Activated CD8-positive, alpha-beta memory T cell treated with anti-CD3 and anti-CD28 coated beads, Interleukin-2, amount 50 U/mL, for 24 hours (primary cell): ENCODE measurements at regions not wholly inside any gene's neighbourhood (a gene's known extent, or its start where the extent isn't known, plus 50 kb on each side); places are given as distances from the start of the nearest gene placed in this dataset.
"Not testable (repeated sequence)": the region's sequence is repeated elsewhere in the genome, so short reads cannot be mapped to it uniquely, and the experiment has no call there.

Experiments used
- DNase-seq: peaks from one replicate; pipeline ENCODE4 v3.0.0-alpha.2; 2020; ENCODE audit errors: extremely low read depth

DNA sequence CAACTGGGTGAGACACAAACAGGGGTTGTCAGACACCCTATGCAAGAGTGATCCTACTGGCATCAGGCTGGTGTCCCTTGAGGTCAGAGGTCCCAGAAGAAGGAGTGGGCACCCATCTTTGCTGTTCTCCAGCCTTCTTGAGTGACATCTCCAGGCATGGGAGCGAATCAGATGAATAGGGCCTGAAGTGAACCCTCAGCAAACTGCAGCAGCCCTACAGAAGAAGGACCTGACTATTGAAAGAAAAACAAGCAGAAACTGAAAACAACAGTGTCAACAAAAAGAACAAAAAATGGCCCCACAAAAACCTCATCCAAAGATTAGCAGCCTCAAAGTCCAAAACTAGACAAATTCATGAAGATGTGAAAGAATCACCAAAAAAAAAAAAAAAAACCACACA is 1229.7 kb upstream of the CRIM1 start:
- no peak for DNase-seq

DNA sequence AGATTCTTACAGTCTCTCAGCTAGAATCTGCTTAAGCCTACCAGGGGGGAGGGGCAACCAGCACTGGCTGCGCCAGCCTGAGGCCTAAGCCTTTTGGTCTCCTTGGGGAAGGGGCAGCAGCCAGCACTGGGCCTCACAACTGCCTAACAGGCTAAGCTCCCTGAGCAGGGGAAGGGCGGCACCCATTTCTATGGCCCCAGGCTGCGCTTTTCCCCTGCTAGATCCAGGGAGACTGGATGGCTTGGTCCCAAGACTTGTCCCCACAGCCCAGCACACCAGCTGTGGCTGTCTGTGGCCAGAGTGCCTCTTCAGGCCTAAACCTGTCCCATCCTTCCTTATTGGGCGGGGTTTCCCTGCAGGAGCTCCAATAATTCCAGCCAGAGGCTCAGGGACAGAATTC is 1230.3 kb upstream of the CRIM1 start:
- no peak for DNase-seq

DNA sequence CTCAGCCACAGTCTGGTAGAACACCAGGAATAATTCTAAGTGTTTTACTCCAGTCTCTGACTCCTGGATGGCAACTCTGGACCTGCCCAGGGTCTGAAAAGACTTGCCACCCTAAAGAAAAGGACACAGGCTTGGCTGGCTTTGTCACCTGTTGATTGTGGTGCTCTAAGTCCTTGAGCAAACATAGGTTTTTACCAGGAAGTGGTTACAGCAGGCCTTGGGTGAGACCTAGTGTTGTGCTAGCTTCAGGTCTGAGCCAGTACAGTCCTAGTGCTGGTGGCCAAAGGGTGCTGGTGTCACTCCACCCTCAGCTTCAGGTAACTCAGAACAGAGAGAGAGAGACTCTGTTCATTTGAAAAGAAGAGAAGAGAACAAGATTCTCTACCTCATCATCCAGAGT is 1239.4 kb upstream of the CRIM1 start:
- DNase-seq = no peak

DNA sequence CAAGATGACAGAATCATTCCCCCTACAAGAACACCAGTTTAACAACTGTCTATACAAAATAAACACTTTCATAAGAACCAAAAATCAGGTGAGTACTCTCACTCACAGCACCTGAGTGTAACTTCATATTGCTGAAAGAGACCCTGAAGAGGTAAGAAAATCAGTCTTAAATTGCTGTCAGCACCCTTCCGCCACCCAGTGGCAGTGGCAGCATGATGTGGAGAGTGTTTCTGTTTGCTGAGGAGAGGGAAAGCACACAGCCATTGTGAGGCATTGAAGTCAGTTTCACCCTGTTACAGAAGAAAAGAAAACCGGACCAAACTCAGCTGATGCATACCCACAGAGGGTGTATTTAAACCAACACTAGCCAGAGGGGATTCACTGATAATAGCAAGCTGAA is 1240.8 kb upstream of the CRIM1 start:
- DNase-seq = no peak

DNA sequence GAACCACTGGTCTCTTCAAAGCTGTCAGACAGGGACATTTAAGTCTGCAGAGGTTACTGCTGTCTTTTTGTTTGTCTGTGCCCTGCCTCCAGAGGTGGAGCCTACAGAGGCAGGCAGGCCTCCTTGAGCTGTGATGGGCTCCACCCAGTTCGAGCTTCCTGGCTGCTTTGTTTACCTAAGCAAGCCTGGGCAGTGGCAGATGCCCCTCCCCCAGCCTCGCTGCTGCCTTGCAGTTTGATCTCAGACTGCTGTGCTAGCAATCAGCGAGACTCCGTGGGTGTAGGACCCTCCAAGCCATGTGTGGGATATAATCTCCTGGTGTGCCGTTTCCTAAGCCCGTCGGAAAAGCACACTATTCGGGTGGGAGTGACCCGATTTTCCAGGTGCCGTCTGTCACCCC is 1243.2 kb upstream of the CRIM1 start:
- not testable (repeated sequence) for DNase-seq

DNA sequence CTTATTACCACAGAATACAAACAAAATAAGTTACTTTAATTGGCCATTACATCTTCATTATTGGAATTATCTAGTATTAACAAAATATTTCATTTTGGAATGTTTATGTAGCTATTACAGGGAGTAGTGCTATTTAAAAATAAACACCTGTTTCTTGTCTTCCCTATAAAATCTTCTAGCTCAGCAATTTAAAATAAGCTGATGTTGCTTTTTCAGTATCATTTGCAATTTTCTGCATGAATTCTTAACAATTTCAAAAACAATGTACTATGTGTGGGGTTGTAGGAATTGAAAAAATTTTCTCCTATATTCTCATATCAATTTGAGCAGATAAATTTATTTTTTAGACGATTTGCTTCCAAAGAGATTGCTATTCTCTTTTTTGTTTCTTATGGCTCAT is 1251.3 kb upstream of the CRIM1 start:
- DNase-seq = no peak

DNA sequence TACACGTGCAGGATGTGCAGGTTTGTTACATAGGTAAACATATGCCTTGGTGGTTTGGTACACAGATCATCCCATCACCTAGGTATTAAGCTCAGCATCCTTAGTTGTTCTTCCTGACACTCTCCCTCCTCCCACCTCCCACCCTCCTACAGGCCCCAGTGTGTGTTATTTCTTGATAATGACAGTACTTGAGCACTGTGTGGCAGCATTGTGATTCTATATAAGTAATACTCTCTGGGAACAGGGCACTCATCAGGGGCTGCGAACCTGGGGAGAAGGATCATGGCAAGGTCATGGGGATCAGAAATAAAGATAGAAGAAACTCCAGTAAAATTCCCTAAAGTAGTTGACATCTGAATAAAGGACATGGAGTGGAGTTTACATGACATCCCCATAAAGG is 1256.2 kb upstream of the CRIM1 start:
- DNase-seq = no peak

DNA sequence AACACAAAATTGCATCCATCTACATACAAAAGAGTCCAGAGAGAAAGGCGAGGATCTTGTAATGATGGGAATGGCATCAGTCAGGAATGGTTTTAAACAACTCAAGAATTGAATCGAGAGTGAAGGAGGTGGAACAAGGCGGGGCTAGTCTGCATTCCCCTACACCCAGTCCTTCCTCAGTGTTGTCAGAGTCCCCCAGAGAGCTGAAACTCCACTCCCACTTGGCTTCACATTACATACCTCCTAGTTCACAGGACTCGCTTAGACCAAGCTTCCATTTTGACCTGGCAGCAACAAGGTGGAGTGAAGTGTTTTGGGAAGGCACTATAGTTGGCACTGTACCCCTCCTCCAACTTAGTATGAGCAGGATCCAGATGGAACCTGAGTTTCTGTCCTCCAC is 1273.5 kb upstream of the CRIM1 start:
- no peak for DNase-seq

DNA sequence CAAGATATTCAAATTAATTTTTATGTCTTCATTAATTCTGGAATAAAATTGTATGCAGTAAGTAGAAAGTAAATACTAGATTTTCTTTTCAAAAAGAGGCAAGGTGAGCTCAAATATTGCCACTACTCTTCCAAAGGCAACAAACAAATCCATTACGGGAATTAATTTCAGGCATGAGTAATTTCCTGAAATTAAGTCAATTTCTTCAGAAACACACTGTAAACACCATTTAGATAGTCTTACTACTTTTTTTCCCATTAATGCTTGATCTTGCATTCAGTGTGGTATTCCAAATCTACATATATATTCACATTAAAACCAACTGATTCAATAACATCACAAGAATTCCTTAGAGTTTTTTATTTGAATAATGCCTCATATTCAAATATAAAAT is 1274.0 kb upstream of the CRIM1 start:
- no peak for DNase-seq

DNA sequence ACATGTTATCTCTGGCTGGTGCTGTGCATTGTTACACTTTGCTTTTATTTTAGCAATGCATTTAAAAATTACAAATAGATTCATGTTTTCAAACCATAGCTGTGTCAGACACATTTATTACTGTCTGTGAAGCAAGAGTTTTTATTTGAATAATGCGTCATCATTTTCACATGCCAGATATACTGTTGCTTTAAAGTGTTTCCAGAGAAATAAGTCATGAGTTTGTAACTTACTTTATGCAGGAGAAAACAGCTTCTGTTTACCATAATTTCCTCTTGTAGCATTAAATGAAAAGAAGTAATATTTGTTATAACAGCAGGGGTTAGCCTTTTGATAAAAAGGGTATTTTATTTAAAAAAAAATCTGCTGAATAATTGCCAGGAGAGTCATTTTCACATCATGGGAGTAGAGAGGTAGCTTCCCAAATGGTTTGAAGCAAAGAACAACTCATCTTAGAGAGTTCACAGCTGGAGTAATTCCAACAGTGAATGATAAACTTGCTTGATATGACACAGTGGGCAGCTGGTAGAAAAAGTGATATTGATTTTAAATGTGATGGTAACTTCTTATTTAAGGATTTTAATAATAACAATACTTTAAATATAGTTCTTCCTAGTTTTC is 1274.5 kb upstream of the CRIM1 start:
- DNase-seq = no peak

DNA sequence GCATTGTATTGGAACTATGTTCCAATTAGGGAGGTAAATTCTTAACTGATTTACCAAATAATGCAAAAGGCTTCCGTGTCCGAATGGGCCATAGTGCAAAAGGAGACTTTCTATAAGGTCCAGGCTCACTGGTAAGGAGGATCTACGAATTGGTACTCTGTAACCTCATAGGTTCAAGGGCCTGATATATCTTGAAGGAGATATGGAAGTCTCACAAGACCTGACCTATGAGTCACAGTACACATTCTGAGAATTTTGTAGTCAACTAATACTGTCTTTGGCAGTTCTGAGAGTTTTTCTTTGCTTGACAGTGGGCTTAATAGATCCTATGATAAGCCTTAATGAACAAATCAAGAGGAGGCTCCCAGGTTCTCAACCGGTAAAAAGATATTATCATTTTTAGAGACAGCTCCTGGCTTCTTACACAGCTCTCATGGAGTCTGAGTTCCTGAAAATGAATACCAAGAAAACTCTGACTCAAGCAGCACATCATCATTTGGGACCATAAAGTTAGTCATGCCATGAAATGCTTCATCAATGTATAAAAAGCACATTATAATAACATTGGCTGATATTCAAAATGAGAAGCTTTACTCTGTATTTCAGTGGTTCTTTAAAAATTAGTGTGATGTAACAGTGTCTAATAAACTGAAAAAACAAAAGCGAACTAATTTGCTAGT is 1275.2 kb upstream of the CRIM1 start:
- DNase-seq = no peak

DNA sequence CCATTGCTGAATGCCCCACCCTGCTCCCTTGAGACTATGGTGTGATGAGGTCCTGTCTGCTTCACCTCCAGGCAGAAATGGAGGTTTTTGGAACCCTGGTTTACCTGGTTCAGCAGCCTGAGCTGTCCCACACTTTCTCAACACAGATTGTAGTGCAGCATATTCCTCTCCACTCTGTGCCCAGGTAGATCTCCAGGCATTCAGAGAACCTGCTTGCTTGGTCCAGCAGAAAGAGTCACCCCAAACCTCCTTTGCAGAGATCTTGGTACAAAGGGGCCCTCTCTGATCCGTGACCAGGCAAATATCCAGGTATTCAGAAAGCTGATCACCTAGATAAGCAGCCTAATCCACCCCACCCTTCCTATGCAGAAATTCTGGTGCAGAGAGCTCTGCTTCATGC is 1288.2 kb upstream of the CRIM1 start:
- DNase-seq = no peak

DNA sequence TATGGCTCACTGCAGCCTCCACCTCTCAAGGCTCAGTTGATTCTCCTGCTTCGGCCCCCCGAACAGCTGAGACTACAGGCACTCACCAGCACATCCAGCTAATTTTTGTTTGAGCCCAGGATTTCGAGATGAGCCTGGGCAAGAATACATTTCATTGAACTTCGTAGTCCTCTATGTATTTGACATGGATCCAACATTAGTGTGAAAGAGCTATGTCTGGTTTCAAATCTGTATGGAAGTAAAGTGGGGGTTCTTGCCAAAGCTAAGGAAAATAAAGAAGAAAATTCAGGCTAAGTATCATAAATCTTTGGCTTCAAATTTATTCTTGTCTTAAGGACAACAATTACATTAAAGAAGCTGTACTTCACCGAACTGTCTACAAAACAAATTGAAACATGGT is 1291.7 kb upstream of the CRIM1 start:
- DNase-seq = no peak

DNA sequence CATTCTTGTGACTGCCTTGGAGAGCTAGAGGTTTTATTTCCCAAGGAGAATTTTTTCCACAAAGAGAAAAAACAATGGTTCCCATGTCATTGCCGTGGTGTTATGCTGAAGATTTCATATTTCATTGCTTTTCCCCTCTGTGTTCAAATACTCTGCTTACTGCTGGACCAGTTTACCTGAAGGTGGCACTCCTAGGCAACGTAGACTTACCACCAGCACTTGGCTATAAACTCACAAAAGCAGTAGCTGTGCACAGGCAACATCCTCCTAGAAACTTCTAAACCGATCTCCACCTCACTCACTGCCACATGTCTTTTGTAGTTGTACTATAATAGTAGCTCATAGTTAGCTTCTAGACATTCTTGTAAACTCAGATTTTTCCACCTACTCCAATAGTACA is 1319.7 kb upstream of the CRIM1 start:
- no peak for DNase-seq

DNA sequence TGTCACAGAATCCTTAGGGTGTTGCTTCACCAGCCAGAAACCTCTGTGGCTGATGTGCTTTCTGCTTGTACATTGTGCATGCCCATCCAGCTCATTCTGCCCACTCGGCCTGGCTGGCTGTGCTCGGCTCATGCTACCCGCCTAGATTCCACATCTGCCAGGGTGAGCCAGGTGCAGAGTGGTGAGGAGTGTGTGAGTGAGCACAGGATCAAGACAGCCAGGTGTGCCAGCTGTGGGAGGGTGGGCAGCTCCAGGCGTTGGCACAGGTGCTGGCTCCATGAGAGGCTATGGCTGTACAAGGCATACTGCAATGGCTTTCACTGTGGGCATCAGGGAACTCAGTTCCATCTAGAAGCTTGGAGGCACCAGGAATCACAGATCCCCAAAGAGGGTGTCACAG is 1321.8 kb upstream of the CRIM1 start:
- no peak for DNase-seq

DNA sequence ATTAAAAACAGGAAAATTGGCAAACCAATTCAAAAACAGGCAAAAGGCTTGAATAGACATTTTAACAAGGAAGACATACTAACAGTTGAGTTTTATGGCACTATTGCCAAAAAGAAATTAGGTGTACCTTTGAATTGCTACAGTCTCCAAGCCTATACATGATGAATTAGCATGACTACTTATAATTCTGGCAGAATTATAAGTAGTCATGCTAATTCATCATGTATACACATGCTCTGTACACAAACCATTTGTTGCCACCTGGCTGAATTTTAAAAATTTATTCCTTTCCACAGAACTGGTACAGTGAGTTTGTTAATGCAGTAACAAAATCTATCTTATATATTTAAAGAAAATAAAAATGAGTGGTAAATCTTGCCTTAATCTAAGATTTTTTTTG is 1332.0 kb upstream of the CRIM1 start:
- no peak for DNase-seq

DNA sequence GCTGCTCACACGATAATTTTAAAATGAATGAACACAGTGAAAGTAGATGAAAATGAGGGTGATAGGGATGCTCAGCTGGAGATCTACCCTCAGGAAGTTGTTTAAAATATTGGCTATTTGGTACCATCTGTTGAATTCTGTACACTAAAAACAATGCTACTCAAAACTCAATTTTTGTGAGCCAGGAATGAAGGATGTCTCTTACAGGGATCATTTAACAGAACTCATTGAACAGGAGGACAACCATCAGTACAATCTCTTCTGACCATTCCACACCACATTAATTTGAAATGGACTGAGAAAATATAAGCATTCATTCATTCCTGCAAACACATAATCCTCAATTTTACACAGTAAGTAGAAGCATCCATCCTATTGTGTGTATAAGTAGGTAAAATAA is 1355.1 kb upstream of the CRIM1 start:
- no peak for DNase-seq

DNA sequence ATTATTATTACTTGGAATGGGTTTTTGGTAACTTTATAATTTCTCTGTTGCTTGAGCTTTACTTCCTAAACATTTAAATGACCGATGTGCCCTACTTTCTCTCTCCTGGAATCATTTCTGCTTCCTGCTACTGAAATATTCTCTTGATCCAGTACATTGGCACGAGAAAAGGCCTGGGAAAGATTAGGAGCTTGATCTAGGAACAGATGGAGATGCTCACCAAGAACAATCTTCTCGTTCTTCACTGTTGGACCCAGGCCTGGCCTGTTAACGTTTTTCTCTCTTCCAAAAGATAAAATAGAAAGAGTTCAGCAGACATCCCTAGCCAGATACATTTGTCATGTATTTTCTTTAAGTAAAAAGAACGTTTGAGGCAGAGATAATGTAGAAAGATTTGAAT is 1356.8 kb upstream of the CRIM1 start:
- no peak for DNase-seq

DNA sequence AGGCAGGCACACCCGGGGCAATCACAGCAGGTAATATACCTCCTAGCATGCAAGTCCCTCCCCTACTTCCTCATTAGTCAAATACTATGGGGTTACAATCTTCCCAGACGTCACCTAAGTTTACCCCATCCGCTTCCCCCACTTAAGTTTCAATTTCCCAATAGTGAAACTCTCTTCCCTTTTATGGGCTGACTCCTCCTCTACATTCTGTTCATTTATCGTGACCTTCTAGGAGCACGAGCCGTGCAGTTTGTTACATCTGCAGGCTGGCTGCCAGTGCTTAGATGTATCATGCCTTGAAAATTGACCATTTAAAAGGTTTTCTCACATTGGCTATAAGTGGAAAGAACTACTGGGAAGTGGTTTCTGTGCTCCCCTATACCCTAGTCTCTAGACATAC is 1357.8 kb upstream of the CRIM1 start:
- DNase-seq = no peak

DNA sequence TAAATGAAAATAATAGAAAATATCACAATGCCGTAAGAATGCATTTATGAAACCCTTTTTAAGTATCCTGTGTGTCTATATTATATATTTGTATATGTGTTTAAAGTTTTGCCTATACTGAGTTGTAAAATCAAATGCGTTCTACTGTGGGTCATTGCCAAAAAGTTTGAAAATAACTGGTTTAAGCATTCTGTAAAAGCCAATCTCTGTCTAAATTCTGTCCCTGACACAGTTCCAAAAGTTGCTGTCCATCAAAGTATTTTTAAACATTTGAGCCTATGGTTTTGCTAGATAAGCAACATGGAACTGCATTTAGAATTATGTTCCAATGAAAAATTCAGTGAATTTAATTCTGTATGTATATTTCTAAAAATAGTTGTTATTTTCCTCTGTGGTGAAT is 1360.4 kb upstream of the CRIM1 start:
- no peak for DNase-seq

DNA sequence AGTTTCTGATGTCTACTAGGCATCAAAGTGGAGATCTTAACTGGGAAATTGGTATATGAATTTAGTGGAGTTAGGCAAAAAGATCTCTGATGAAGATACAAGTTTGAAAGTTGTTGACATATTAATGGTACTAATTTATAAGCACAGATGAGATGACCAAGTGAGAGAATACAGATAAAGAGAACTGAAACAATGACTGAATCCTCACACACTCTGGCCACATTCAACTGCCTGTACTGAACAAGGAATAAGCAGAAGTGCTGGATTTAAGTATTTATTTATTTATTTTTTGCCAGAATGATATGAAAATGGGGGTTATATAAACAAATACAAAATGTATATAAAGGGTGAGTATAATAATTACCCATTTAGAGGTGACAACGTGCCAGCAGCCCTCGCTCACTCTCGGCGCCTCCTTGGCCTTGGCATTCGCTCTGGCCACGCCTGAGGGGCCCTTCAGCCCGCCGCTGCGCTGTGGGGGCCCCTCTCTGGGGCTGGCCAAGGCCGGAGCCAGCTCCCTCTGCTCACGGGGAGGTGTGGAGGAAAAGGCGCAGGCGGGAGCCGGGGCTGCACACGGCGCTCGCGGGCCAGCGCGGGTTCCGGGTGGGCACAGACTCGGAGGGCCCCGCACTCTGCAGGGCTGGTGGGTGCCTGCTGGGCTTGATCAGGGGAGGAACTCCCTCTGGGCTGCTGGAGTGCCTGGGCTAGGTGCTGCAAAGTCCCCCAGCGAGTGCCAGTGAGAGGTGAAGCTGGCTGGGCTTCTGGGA is 1363.9 kb upstream of the CRIM1 start:
- DNase-seq = no peak

DNA sequence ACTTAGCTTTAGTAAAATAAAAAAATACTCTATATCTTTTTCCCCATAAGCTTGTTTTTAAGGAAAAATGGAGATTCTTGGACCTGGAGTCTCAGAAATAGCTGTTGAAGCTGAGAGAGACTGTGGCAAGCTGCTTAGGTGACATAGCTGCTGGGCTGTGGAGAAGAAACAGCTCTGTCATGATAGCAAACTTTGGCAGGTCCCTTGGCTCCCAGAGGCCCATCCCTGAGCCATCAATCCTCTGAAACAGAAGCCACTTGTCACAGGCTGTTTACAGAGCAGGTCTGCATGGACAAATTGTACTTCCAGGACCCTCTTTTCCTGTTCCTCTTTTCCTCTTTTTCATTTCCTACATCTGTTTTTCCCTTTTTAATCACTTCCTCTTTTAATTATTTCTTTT is 1370.1 kb upstream of the CRIM1 start:
- no peak for DNase-seq

DNA sequence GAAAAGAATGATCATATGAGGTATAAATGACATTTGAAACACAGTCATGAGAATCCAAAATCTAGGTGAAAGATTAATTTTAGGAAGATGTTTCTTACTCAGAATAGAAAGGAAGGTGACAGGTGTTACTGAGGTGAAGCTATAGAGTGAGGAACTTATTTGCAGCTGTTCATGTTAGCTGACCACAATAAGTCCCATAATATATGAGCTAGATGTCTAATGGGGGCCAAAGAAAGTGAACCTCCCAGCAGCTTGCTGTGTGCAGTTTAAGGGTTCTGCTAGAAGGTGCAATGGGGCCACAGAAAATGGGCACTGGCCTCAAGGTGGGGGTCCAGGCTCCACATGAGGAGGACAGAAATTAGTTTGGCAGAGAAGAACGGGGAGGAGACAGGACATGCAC is 1374.9 kb upstream of the CRIM1 start:
- no peak for DNase-seq
